ENCODE measurements at regions not wholly inside any gene's neighbourhood (a gene's known extent, or its start where the extent isn't known, plus 50 kb on each side); places are given as distances from the start of the nearest gene placed in this dataset.

- TF ChIP-seq CTCF (IDR thresholded peaks at IDR 0.05; ENCODE audit: borderline replicate concordance, insufficient read depth, low read depth, low read length), result no peak
- H3K4me3 ChIP-seq (ENCODE audit: low read depth, low read length), result no peak overlapping the region
Observed at GRCh38 chr10:36393801-36394200, 731.6 kb upstream of the ANKRD30A start.

- no peak for TF ChIP-seq CTCF (IDR thresholded peaks at IDR 0.05; ENCODE audit: borderline replicate concordance, insufficient read depth, low read depth, low read length)
- no peak overlapping the region for H3K4me3 ChIP-seq (ENCODE audit: low read depth, low read length)
Observed at GRCh38 chr10:36391405-36391804, 734.0 kb upstream of the ANKRD30A start.

- no peak overlapping the region for H3K4me3 ChIP-seq (ENCODE audit: low read depth, low read length)
Observed at GRCh38 chr10:36390221-36390620, 735.2 kb upstream of the ANKRD30A start.

GRCh38 chr10:36388166-36388565 lies 737.2 kb upstream of the ANKRD30A start:
- TF ChIP-seq CTCF (IDR thresholded peaks at IDR 0.05; ENCODE audit: borderline replicate concordance, insufficient read depth, low read depth, low read length), result no peak
- H3K4me3 ChIP-seq (ENCODE audit: low read depth, low read length), result no peak overlapping the region

More at GRCh38 chr10:36390221-36390620, 735.2 kb upstream of the ANKRD30A start:
- TF ChIP-seq CTCF (IDR thresholded peaks at IDR 0.05; ENCODE audit: borderline replicate concordance, insufficient read depth, low read depth, low read length), result no peak

- TF ChIP-seq CTCF (IDR thresholded peaks at IDR 0.05; ENCODE audit: borderline replicate concordance, insufficient read depth, low read depth, low read length), result no peak
- no peak overlapping the region for H3K4me3 ChIP-seq (ENCODE audit: low read depth, low read length)
Observed at GRCh38 chr10:36385693-36386092, 739.7 kb upstream of the ANKRD30A start.

GRCh38 chr10:36383349-36383748 lies 741.3 kb upstream of the FZD8 start:
- no peak overlapping the region for H3K4me3 ChIP-seq (ENCODE audit: low read depth, low read length)
- no peak for TF ChIP-seq CTCF (IDR thresholded peaks at IDR 0.05; ENCODE audit: borderline replicate concordance, insufficient read depth, low read depth, low read length)

GRCh38 chr10:36381748-36382147 lies 739.7 kb upstream of the FZD8 start:
- no peak for TF ChIP-seq CTCF (IDR thresholded peaks at IDR 0.05; ENCODE audit: borderline replicate concordance, insufficient read depth, low read depth, low read length)
- no peak overlapping the region for H3K4me3 ChIP-seq (ENCODE audit: low read depth, low read length)

Data from GM12875 (cell line).